ENCODE measurements at regions not wholly inside any gene's neighbourhood (a gene's known extent, or its start where the extent isn't known, plus 50 kb on each side); places are given as distances from the start of the nearest gene placed in this dataset.
"Not testable (repeated sequence)": the region's sequence is repeated elsewhere in the genome, so short reads cannot be mapped to it uniquely, and the experiment has no call there.

DNA sequence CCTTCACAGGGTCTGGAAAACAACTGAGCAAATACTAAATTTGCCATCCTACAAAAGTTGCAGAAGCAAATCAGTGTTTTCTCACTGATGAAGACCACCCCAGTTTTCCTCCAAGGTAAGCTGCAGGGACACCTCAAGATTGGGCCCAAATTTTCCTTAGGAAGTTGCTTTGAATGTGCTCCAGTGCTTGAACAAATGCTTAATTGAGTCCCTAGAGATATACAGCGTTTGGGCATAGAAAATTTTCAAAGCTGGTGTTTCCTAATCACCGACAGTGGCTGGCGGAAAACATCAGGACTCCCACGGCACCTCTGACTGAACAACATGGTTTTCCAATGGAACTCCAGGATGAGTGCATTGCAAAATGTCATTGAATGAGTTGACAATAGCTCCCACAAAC is 92.5 kb upstream of the HMGA2 start:
- H3K9me3 Mint-ChIP-seq: no peaks in the 10 kb centered on the region
- DNase-seq (ENCODE audit: low spot score): no peak
- no peak overlapping the region for H3K4me3 Mint-ChIP-seq
- intact Hi-C loops (cut with micrococcal nuclease): no loop called here
- H3K4me1 Mint-ChIP-seq (ENCODE audit: low read depth): no peaks in the 10 kb centered on the region
- H3K36me3 Mint-ChIP-seq (ENCODE audit: low read depth): no peaks in the 10 kb centered on the region
- H3K27ac Mint-ChIP-seq: no peak overlapping the region
- H3K27me3 Mint-ChIP-seq (ENCODE audit: insufficient read depth): peaks cover 47% of the 10 kb centered on the region

GRCh38 chr12:65733643-65734042 is 90.6 kb upstream of the HMGA2 start:
- H3K4me1 Mint-ChIP-seq (ENCODE audit: low read depth); H3K36me3 Mint-ChIP-seq (ENCODE audit: low read depth); intact Hi-C loops (cut with micrococcal nuclease); H3K9me3 Mint-ChIP-seq; H3K27ac Mint-ChIP-seq; H3K4me3 Mint-ChIP-seq; DNase-seq (ENCODE audit: low spot score): not testable (repeated sequence)
- peaks cover 35% of the 10 kb centered on the region for H3K27me3 Mint-ChIP-seq (ENCODE audit: insufficient read depth)

DNA sequence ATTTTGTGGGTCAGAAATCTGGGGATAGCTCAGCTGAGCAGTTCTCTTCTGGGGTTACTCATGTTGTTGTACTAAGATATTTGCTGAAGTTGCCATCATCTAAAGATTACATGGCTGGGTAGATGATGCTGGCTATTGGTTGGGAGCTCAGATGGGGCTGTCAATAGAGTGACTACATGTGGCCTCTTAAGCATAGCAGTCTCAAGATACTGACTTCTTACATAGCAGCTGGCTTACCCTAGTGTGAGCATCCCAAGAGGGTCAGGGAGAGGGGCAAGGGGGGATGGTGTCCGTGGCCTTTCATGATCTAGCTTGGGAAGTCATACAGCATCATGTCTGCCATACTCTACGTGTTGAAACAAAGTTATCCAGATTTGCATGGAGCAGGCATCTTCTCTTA is 90.1 kb upstream of the HMGA2 start:
- H3K36me3 Mint-ChIP-seq (ENCODE audit: low read depth): no peaks in the 10 kb centered on the region
- H3K27ac Mint-ChIP-seq: no peak overlapping the region
- H3K4me1 Mint-ChIP-seq (ENCODE audit: low read depth): no peaks in the 10 kb centered on the region
- no peak overlapping the region for H3K4me3 Mint-ChIP-seq
- DNase-seq (ENCODE audit: low spot score): no peak
- H3K27me3 Mint-ChIP-seq (ENCODE audit: insufficient read depth): peaks cover 30% of the 10 kb centered on the region
- no peaks in the 10 kb centered on the region for H3K9me3 Mint-ChIP-seq
- intact Hi-C loops (cut with micrococcal nuclease): no loop called here

- Mint-ChIP-seq H3K27me3 (ENCODE audit: insufficient read depth) (peaks cover 16% of the 10 kb centered on the region), H3K4me3 (no peak overlapping the region)
- intact Hi-C loops (cut with micrococcal nuclease): loop anchor here (5.0 kb wide), 2 partner anchors 72 to 83 kb away; partner anchors contain the start of gene HMGA2
These were observed 84.7 kb upstream of the HMGA2 start for GRCh38 chr12:65739606-65740005.

GRCh38 chr12:65740506-65740872 is 83.8 kb upstream of the HMGA2 start:
- Mint-ChIP-seq H3K36me3 (ENCODE audit: low read depth) (no peaks in the 10 kb centered on the region), H3K4me1 (ENCODE audit: low read depth) (peaks cover 10% of the 10 kb centered on the region), H3K4me3 (peak overlapping the region; percentile 71), H3K9me3 (no peaks in the 10 kb centered on the region), H3K27ac (no peak overlapping the region), H3K27me3 (ENCODE audit: insufficient read depth) (peaks cover 16% of the 10 kb centered on the region)
- intact Hi-C loops (cut with micrococcal nuclease): loop anchor here (5.0 kb wide), 2 partner anchors 73 to 82 kb away; partner anchors contain the start of gene HMGA2
- DNase-seq (ENCODE audit: low spot score): no peak

More at GRCh38 chr12:65739606-65740005, 84.7 kb upstream of the HMGA2 start:
- H3K27ac Mint-ChIP-seq: no peak overlapping the region
- peaks cover 10% of the 10 kb centered on the region for H3K4me1 Mint-ChIP-seq (ENCODE audit: low read depth)
- no peaks in the 10 kb centered on the region for H3K9me3 Mint-ChIP-seq
- no peak for DNase-seq (ENCODE audit: low spot score)
- no peaks in the 10 kb centered on the region for H3K36me3 Mint-ChIP-seq (ENCODE audit: low read depth)

DNA sequence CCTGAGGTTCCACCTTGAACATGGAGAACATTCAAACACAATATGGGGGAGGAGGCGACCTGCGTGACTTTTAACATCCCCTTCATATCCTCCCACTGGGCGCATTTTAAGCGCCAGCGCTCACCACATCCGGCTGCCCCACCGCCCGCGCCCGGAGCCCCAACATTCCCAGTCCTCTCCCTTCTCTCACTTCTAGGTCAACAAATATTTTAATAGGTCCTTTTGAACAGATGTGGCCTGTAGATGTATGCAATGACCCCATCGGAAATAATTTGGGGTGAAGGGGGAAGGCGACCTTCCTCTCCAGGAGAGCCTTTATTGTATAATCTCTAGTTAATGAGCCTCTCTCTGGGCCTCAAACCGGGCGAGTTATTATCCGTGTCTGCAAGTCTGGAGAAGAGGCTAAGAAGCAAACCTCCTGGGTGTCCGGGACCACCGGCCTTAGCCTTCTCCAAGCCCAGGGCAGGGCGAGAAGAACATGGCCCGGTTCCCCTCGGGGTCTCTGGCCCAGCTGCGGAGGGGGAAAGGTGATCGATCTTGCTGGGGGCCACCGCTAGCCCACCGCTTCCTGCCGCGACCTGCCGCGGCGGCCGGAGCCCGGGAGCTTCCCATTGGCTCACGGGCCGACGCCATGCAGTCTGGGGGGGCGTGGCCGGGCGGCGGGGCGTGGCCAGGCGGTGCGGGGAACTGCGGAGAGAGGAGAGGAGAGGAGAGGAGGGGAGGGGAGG is 83.2 kb upstream of the HMGA2 start:
- Mint-ChIP-seq H3K4me3 (peak overlapping the region; percentile 71), H3K36me3 (ENCODE audit: low read depth) (no peaks in the 10 kb centered on the region), H3K27ac (no peak overlapping the region), H3K9me3 (no peaks in the 10 kb centered on the region), H3K27me3 (ENCODE audit: insufficient read depth) (peaks cover 17% of the 10 kb centered on the region), H3K4me1 (ENCODE audit: low read depth) (peaks cover 10% of the 10 kb centered on the region)
- intact Hi-C loops (cut with micrococcal nuclease): loop anchor here (5.0 kb wide), 2 partner anchors 74 to 81 kb away; partner anchors contain the start of gene HMGA2
- peak; percentile 41 for DNase-seq (ENCODE audit: low spot score)

DNA sequence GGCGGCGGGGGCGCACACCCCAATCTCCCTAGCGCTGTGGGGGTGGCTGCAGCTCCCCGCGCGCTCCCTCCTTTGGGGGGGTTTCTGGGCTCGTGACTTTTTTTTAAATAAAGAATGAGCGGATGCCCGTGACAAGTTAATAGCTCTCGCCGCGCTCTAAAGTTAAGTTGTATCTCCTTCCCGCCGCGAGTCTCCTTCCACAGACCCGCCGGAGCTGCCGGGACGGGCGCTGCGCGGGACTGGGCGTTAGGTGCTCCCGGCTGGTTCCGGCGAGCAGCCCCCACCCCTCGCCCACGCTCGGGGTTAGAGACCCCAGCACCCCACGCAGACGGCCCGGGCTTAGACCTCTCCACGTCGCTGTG is 82.6 kb upstream of the HMGA2 start:
- Mint-ChIP-seq H3K27me3 (ENCODE audit: insufficient read depth) (peaks cover 19% of the 10 kb centered on the region), H3K4me1 (ENCODE audit: low read depth) (peaks cover 10% of the 10 kb centered on the region), H3K4me3 (peak overlapping the region; percentile 80), H3K36me3 (ENCODE audit: low read depth) (no peaks in the 10 kb centered on the region), H3K9me3 (no peaks in the 10 kb centered on the region), H3K27ac (peak overlapping the region; percentile 48)
- intact Hi-C loops (cut with micrococcal nuclease): loop anchor here (5.0 kb wide), 2 partner anchors 74 to 81 kb away; partner anchors contain the start of gene HMGA2
- DNase-seq (ENCODE audit: low spot score): no peak

- peak overlapping the region; percentile 48 for H3K27ac Mint-ChIP-seq
- intact Hi-C loops (cut with micrococcal nuclease): loop anchor here (5.0 kb wide), 2 partner anchors 75 to 80 kb away; partner anchors contain the start of gene HMGA2
These were observed 82.0 kb upstream of the HMGA2 start for GRCh38 chr12:65742018-65743010.

DNA sequence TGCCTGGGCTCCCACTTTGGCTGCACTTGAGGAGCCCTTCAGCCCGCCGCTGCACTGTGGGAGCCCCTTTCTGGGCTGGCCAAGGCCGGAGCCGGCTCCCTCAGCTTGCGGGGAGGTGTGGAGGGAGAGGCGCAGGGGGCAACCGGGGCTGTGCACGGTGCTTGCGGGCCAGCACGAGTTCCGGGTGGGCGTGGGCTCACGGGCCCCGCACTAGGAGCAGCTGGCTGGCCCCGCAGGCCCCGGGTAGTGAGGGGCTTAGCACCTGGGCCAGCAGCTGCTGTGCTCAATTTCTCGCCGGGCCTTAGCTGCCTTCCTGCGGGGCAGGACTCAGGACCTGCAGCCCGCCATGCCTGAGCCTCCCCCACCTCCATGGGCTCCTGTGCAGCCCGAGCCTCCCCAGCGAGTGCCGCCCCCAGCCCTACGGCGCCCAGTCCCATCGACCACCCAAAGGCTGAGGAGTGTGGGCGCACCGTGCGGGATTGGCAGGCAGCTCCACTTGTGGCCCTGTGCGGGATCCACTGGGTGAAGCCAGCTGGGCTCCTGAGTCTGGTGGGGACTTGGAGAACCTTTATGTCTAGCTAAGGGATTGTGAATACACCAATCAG is 79.9 kb upstream of the HMGA2 start:
- intact Hi-C loops (cut with micrococcal nuclease): loop anchor here (5.0 kb wide), 2 partner anchors 77 to 78 kb away; partner anchors contain the start of gene HMGA2
- H3K27me3 Mint-ChIP-seq (ENCODE audit: insufficient read depth): peaks cover 25% of the 10 kb centered on the region
- H3K4me1 Mint-ChIP-seq (ENCODE audit: low read depth): peaks cover 10% of the 10 kb centered on the region
- H3K9me3 Mint-ChIP-seq; H3K36me3 Mint-ChIP-seq (ENCODE audit: low read depth); DNase-seq (ENCODE audit: low spot score); H3K4me3 Mint-ChIP-seq; H3K27ac Mint-ChIP-seq: not testable (repeated sequence)

More at GRCh38 chr12:65742018-65743010, 82.0 kb upstream of the HMGA2 start:
- H3K4me3 Mint-ChIP-seq: peak overlapping the region; percentile 80
- DNase-seq (ENCODE audit: low spot score): no peak
- H3K27me3 Mint-ChIP-seq (ENCODE audit: insufficient read depth): peaks cover 20% of the 10 kb centered on the region
- no peaks in the 10 kb centered on the region for H3K9me3 Mint-ChIP-seq
- H3K4me1 Mint-ChIP-seq (ENCODE audit: low read depth): peaks cover 10% of the 10 kb centered on the region
- no peaks in the 10 kb centered on the region for H3K36me3 Mint-ChIP-seq (ENCODE audit: low read depth)

GRCh38 chr12:65747338-65747737 is 76.9 kb upstream of the HMGA2 start:
- no peak for DNase-seq (ENCODE audit: low spot score)
- Mint-ChIP-seq H3K4me3 (no peak overlapping the region), H3K9me3 (no peaks in the 10 kb centered on the region), H3K36me3 (ENCODE audit: low read depth) (no peaks in the 10 kb centered on the region), H3K27me3 (ENCODE audit: insufficient read depth) (peaks cover 18% of the 10 kb centered on the region), H3K27ac (no peak overlapping the region), H3K4me1 (ENCODE audit: low read depth) (no peaks in the 10 kb centered on the region)
- intact Hi-C loops (cut with micrococcal nuclease): no loop called here

DNA sequence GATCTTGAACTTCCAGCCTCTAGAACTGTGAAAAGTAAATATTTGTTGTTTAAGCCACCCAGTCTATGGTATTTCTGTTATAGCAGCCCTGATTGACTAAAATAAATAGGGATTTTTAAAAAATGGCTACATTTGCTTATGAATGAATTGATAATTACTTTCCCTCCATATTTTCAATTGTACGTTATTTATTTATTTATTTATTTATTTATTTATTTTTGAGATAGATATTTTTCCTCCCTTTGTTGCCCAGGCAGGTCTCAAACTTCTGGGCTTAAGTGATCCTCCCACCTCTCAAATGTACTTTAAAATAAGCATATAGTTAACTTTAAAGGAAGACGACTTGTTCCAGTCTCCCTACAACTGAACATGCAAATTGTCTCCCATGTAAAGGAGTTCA is 76.0 kb upstream of the HMGA2 start:
- Mint-ChIP-seq H3K4me3 (no peak overlapping the region), H3K4me1 (ENCODE audit: low read depth) (no peaks in the 10 kb centered on the region), H3K36me3 (ENCODE audit: low read depth) (no peaks in the 10 kb centered on the region), H3K27ac (no peak overlapping the region), H3K9me3 (no peaks in the 10 kb centered on the region), H3K27me3 (ENCODE audit: insufficient read depth) (peaks cover 15% of the 10 kb centered on the region)
- DNase-seq (ENCODE audit: low spot score): no peak
- intact Hi-C loops (cut with micrococcal nuclease): no loop called here

DNA sequence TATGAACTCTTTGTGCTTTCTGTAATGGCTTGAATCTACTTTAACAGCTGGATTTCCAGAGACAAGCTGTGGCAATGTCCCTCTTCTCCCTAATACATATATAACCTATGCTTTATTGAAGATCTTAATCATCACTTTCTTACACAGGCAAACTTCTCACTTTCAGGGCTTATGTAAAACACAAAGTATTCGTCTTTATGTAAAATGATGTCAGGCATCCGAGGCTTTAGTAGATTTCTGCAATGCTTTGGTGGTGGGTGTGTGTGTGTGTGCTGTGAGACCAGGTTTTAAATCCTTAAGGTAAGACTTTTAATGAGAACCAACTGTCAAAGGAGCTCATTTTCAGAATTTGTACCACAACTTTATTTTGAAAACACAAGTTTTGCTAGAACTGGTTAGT is 70.0 kb upstream of the HMGA2 start:
- no peak for DNase-seq (ENCODE audit: low spot score)
- Mint-ChIP-seq H3K4me1 (ENCODE audit: low read depth) (peaks cover 14% of the 10 kb centered on the region), H3K9me3 (no peaks in the 10 kb centered on the region), H3K4me3 (no peak overlapping the region), H3K36me3 (ENCODE audit: low read depth) (no peaks in the 10 kb centered on the region), H3K27ac (no peak overlapping the region), H3K27me3 (ENCODE audit: insufficient read depth) (peaks cover 7% of the 10 kb centered on the region)
- intact Hi-C loops (cut with micrococcal nuclease): no loop called here
